ENCODE measurements at regions not wholly inside any gene's neighbourhood (a gene's known extent, or its start where the extent isn't known, plus 50 kb on each side); places are given as distances from the start of the nearest gene placed in this dataset.
"Not testable (repeated sequence)": the region's sequence is repeated elsewhere in the genome, so short reads cannot be mapped to it uniquely, and the experiment has no call there.

DNA sequence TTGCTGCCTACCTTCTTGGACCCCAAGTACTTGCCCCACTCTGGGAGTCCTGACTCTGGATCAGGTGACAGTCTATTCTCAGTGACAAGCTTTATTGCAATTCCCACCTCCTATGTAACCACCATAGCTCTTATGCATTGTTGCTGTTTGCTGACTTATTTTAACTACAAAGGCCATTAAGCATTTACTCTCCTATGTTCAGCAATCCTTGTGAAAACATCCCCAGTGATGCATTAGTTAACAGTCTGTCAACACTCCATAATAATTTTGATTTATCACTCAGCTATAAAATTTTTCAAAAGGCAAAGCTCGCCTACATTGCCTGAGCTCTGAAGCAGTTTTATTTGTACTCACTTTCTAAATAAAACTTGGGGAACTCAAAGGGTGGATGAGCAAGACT lies 871.8 kb upstream of the SORCS1 start:
- no peaks in the 10 kb centered on the region for H3K36me3 ChIP-seq (ENCODE audit: insufficient read depth, low read length)
- H3K9ac ChIP-seq (ENCODE audit: insufficient read length): no peak overlapping the region
- no peak for TF ChIP-seq FOXP2 (optimal IDR thresholded peaks at IDR 0.05; ENCODE audit: control extremely low read depth, extremely low read length, insufficient read depth)
- no peak for TF ChIP-seq EZH2 (IDR thresholded peaks at IDR 0.05)
- H3K4me3 ChIP-seq: no peak overlapping the region
- DNase-seq (ENCODE audit: low read depth, low spot score): no peak
- no peaks in the 10 kb centered on the region for H3K9me3 ChIP-seq (ENCODE audit: low read depth, low read length)
- H3K27ac ChIP-seq: no peak overlapping the region

DNA sequence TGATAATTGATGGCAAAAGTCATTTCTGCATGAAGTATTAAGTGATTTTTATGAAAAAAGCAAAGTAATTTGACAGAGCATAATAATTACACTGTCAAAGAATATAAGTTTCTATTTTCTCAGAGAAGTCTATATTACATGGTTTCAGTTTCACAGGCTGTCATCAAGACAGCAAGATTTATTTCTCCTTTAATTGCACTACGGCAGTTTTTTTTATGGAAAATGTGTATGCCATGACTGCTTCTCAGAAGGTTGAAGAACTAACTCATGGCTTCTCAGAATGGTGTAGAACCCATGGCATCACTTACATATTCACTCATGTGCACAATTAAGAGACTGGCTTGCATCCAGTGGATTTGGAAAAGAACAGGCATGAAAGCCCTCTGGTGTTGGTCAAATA lies 870.3 kb upstream of the SORCS1 start:
- Histone ChIP-seq H3K36me3 (ENCODE audit: insufficient read depth, low read length) (no peaks in the 10 kb centered on the region), H3K9me3 (ENCODE audit: low read depth, low read length) (no peaks in the 10 kb centered on the region), H3K27ac (no peak overlapping the region), H3K9ac (ENCODE audit: insufficient read length) (no peak overlapping the region), H3K4me3 (no peak overlapping the region)
- no peak for DNase-seq (ENCODE audit: low read depth, low spot score)
- TF ChIP-seq EZH2 (IDR thresholded peaks at IDR 0.05): no peak
- TF ChIP-seq FOXP2 (optimal IDR thresholded peaks at IDR 0.05; ENCODE audit: control extremely low read depth, extremely low read length, insufficient read depth): no peak

DNA sequence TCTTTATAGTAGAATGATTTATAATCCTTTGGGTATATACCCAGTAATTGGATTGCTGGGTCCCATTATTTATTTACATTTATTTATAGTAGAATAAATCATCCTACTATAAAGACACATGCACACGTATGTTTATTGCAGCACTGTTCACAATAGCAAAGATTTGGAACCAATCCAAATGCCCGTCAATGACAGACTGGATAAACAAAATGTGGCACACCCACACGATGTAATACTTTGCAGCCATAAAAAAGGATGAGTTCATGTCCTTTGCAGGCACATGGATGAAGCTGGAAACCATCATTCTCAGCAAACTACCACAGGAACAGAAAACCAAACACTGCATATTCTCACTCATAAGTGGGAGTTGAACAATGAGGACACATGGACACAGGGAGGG lies 869.0 kb upstream of the SORCS1 start:
- not testable (repeated sequence) for H3K27ac ChIP-seq; H3K36me3 ChIP-seq (ENCODE audit: insufficient read depth, low read length); H3K9me3 ChIP-seq (ENCODE audit: low read depth, low read length); H3K4me3 ChIP-seq; DNase-seq (ENCODE audit: low read depth, low spot score); H3K9ac ChIP-seq (ENCODE audit: insufficient read length)

DNA sequence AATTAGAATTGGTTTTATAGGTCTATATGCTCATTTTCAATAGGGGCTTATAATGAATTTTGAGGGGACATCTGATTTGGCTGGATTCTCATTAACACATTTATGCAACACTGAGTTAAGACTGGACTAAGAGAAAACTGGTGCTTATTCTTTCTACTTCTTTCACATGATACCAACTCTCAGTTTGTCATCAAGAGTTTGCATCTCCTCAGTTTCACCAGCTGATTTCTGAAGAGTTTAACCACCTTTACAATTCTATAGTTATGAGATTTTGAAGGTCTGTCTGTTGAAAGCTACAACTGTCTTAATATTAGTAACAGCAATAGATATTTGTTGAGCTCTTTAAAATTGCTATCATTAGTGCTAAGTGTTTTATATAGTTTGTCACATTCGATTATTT lies 867.0 kb upstream of the SORCS1 start:
- no peaks in the 10 kb centered on the region for H3K9me3 ChIP-seq (ENCODE audit: low read depth, low read length)
- no peak for DNase-seq (ENCODE audit: low read depth, low spot score)
- H3K9ac ChIP-seq (ENCODE audit: insufficient read length): no peak overlapping the region
- no peaks in the 10 kb centered on the region for H3K36me3 ChIP-seq (ENCODE audit: insufficient read depth, low read length)
- no peak for TF ChIP-seq FOXP2 (optimal IDR thresholded peaks at IDR 0.05; ENCODE audit: control extremely low read depth, extremely low read length, insufficient read depth)
- TF ChIP-seq POLR2AphosphoS5 (IDR thresholded peaks at IDR 0.05; ENCODE audit: borderline replicate concordance, low read depth, low read length): no peak
- no peak for TF ChIP-seq EZH2 (IDR thresholded peaks at IDR 0.05)
- H3K27ac ChIP-seq: no peak overlapping the region
- H3K4me3 ChIP-seq: no peak overlapping the region

DNA sequence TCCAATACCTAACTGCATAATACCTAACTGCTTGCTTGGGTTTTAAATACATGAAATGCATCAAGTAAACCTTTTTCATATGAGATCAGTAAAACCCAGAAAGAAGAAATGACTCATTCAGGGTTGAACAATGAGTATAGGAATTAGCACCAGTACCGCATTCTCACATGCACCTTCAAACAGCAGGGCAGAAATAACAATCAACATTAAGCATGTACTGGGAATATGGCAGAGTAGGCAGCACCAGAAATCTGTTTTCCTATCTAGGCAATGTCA lies 850.3 kb upstream of the SORCS1 start:
- Histone ChIP-seq H3K9ac (ENCODE audit: insufficient read length) (no peak overlapping the region), H3K27ac (no peak overlapping the region), H3K9me3 (ENCODE audit: low read depth, low read length) (no peaks in the 10 kb centered on the region), H3K36me3 (ENCODE audit: insufficient read depth, low read length) (no peaks in the 10 kb centered on the region), H3K4me3 (no peak overlapping the region)
- TF ChIP-seq FOXP2 (optimal IDR thresholded peaks at IDR 0.05; ENCODE audit: control extremely low read depth, extremely low read length, insufficient read depth) (no peak), EZH2 (IDR thresholded peaks at IDR 0.05) (no peak), POLR2AphosphoS5 (IDR thresholded peaks at IDR 0.05; ENCODE audit: borderline replicate concordance, low read depth, low read length) (no peak)
- DNase-seq (ENCODE audit: low read depth, low spot score): no peak

DNA sequence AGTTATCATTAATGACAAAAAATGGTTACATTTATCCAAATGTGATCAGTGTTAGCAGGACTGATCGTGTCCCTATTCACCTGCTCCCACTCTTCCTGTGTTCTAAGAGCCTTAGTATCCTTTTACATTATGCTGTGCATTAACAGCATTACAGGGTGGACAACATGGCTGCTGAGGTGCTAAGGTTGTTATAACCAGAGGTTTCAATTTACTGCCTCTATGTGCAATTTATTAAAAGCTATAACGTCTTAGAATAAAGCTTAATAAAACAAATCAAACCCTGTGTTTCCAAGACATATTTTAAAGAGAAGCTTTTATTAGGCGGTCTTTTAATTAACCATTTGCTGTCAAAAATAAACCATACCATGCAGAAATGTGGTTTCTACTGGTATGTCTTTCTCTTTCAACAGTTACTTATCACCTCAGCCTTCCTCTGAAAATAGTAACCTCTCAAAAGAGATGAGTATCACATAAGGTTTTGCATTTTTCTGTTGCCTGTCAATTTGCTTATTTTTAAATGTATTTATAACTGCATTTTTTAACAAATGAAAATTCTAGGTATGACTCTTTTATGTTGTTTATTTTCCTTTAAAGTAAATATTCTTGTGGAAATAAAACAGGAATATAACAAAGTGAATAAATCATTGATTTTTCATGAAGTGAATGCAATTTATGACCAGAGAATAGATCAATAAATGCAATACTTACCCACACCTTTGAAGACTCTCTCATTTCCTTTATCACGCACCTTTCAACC lies 849.8 kb upstream of the SORCS1 start:
- H3K9me3 ChIP-seq (ENCODE audit: low read depth, low read length): no peaks in the 10 kb centered on the region
- DNase-seq (ENCODE audit: low read depth, low spot score): no peak
- no peak overlapping the region for H3K9ac ChIP-seq (ENCODE audit: insufficient read length)
- H3K4me3 ChIP-seq: no peak overlapping the region
- H3K36me3 ChIP-seq (ENCODE audit: insufficient read depth, low read length): no peaks in the 10 kb centered on the region
- no peak for TF ChIP-seq EZH2 (IDR thresholded peaks at IDR 0.05)
- no peak for TF ChIP-seq FOXP2 (optimal IDR thresholded peaks at IDR 0.05; ENCODE audit: control extremely low read depth, extremely low read length, insufficient read depth)
- no peak for TF ChIP-seq POLR2AphosphoS5 (IDR thresholded peaks at IDR 0.05; ENCODE audit: borderline replicate concordance, low read depth, low read length)
- no peak overlapping the region for H3K27ac ChIP-seq

DNA sequence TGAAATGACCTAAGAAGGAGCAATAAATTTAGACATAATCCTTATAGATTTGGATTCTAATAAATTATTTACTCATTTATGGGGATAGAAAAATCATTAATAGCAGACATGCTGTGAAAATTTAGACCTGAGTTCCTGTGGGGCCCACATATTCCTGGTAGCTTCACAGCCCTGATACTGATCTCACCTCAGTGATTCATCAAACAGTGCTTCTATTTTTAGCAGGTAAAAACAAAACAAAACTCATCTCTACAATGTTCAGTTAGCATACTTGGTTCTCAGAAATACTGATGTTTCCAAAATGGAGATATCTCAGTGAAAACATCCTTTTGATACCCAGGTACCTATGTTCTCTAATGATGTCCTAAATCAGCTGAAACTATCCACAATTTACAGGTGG lies 841.1 kb upstream of the SORCS1 start:
- Histone ChIP-seq H3K9ac (ENCODE audit: insufficient read length) (no peak overlapping the region), H3K4me3 (no peak overlapping the region)

DNA sequence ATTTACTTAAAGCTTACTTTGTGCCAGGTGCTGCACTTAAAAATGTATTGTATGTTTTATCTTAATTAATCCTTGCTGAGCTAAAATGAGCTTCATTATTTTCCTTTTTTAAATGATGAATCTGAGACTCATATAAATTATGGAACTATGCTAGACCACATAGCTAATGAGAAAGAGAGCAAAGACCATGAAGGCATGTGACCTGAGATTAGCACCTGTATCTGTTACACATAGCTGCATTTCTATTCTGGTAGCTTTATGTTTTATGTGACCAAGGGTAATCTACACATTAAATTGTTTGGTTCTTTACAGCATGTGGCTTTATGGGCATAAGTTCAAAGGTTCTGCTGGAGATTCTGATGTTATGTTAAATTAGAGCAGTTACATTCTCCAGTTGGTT lies 839.1 kb upstream of the SORCS1 start:
- H3K27ac ChIP-seq: no peak overlapping the region
- H3K9ac ChIP-seq (ENCODE audit: insufficient read length): no peak overlapping the region
- DNase-seq (ENCODE audit: low read depth, low spot score): no peak
- H3K9me3 ChIP-seq (ENCODE audit: low read depth, low read length): no peaks in the 10 kb centered on the region
- no peak overlapping the region for H3K4me3 ChIP-seq
- H3K36me3 ChIP-seq (ENCODE audit: insufficient read depth, low read length): no peaks in the 10 kb centered on the region
- TF ChIP-seq EZH2 (IDR thresholded peaks at IDR 0.05) (no peak), POLR2AphosphoS5 (IDR thresholded peaks at IDR 0.05; ENCODE audit: borderline replicate concordance, low read depth, low read length) (no peak), FOXP2 (optimal IDR thresholded peaks at IDR 0.05; ENCODE audit: control extremely low read depth, extremely low read length, insufficient read depth) (no peak)

More for the DNA sequence above, 841.1 kb upstream of the SORCS1 start:
- Histone ChIP-seq H3K9me3 (ENCODE audit: low read depth, low read length) (no peaks in the 10 kb centered on the region), H3K27ac (no peak overlapping the region), H3K36me3 (ENCODE audit: insufficient read depth, low read length) (no peaks in the 10 kb centered on the region)
- DNase-seq (ENCODE audit: low read depth, low spot score): no peak
- TF ChIP-seq POLR2AphosphoS5 (IDR thresholded peaks at IDR 0.05; ENCODE audit: borderline replicate concordance, low read depth, low read length) (no peak), EZH2 (IDR thresholded peaks at IDR 0.05) (no peak), FOXP2 (optimal IDR thresholded peaks at IDR 0.05; ENCODE audit: control extremely low read depth, extremely low read length, insufficient read depth) (no peak)

DNA sequence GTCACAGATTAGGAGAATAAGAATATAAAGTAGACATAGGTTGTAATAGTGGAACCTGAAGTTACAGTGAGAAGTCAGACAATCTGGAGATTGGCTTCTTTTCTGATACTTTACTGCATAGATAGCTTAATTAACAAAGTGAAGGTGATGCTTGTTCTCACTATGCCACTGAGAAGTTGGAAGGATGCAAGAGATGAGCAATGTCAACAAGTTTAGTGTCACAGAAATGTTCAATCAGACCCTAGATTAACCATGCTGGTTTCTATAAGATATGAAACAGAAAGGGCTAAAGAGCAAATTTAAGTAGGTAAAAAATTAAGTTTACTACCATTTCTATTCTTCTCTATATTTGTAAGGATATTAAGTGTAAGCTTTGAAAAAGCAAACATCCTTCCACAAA lies 838.6 kb upstream of the SORCS1 start:
- DNase-seq (ENCODE audit: low read depth, low spot score): no peak
- no peaks in the 10 kb centered on the region for H3K36me3 ChIP-seq (ENCODE audit: insufficient read depth, low read length)
- no peak overlapping the region for H3K9ac ChIP-seq (ENCODE audit: insufficient read length)
- TF ChIP-seq FOXP2 (optimal IDR thresholded peaks at IDR 0.05; ENCODE audit: control extremely low read depth, extremely low read length, insufficient read depth) (no peak), EZH2 (IDR thresholded peaks at IDR 0.05) (no peak), POLR2AphosphoS5 (IDR thresholded peaks at IDR 0.05; ENCODE audit: borderline replicate concordance, low read depth, low read length) (no peak)
- no peak overlapping the region for H3K27ac ChIP-seq
- no peak overlapping the region for H3K4me3 ChIP-seq
- H3K9me3 ChIP-seq (ENCODE audit: low read depth, low read length): no peaks in the 10 kb centered on the region

Measured in SK-N-MC (cell line).